ENCODE measurements at regions not wholly inside any gene's neighbourhood (a gene's known extent, or its start where the extent isn't known, plus 50 kb on each side); places are given as distances from the start of the nearest gene placed in this dataset.

- no peak for DNase-seq
Observed at GRCh38 chr4:107220976-107221375, 184.9 kb upstream of the DKK2 start.

GRCh38 chr4:107219681-107220080 lies 183.6 kb upstream of the DKK2 start:
- peak; percentile 59 for DNase-seq

- DNase-seq = no peak
Observed at GRCh38 chr4:107216379-107216778, 180.3 kb upstream of the DKK2 start.

GRCh38 chr4:107215222-107215621 lies 179.1 kb upstream of the DKK2 start:
- no peak for DNase-seq

- DNase-seq = peak; percentile 61
Observed at GRCh38 chr4:107213880-107214279, 177.8 kb upstream of the DKK2 start.

GRCh38 chr4:107213410-107213809 lies 177.3 kb upstream of the DKK2 start:
- peak; percentile 90 for DNase-seq

GRCh38 chr4:107212565-107212964 lies 176.5 kb upstream of the DKK2 start:
- DNase-seq = no peak

- peak; percentile 61 for DNase-seq
Observed at GRCh38 chr4:107210450-107211239, 174.5 kb upstream of the DKK2 start.

GRCh38 chr4:107203733-107204132 lies 167.6 kb upstream of the DKK2 start:
- DNase-seq = no peak

GRCh38 chr4:107202744-107203143 lies 166.6 kb upstream of the DKK2 start:
- DNase-seq = no peak

GRCh38 chr4:107197121-107197520 lies 161.0 kb upstream of the DKK2 start:
- DNase-seq = no peak

- no peak for DNase-seq
Observed at GRCh38 chr4:107196312-107196711, 160.2 kb upstream of the DKK2 start.

GRCh38 chr4:107194005-107194404 lies 157.9 kb upstream of the DKK2 start:
- no peak for DNase-seq

- DNase-seq = no peak
Observed at GRCh38 chr4:107192601-107193000, 156.5 kb upstream of the DKK2 start.

GRCh38 chr4:107187091-107187490 lies 151.0 kb upstream of the DKK2 start:
- no peak for DNase-seq

GRCh38 chr4:107183155-107183774 lies 147.2 kb upstream of the DKK2 start:
- DNase-seq = peak; percentile 60

- DNase-seq = no peak
Observed at GRCh38 chr4:107182347-107182746, 146.2 kb upstream of the DKK2 start.

- DNase-seq = no peak
Observed at GRCh38 chr4:107166873-107167450, 130.8 kb upstream of the DKK2 start.

- DNase-seq = no peak
Observed at GRCh38 chr4:107166181-107166580, 130.1 kb upstream of the DKK2 start.

GRCh38 chr4:107164962-107165475 lies 128.9 kb upstream of the DKK2 start:
- no peak for DNase-seq

- DNase-seq = no peak
Observed at GRCh38 chr4:107156443-107156842, 120.3 kb upstream of the DKK2 start.

- no peak for DNase-seq
Observed at GRCh38 chr4:107155366-107155765, 119.3 kb upstream of the DKK2 start.

- no peak for DNase-seq
Observed at GRCh38 chr4:107153956-107154355, 117.8 kb upstream of the DKK2 start.

- peak; percentile 15 for DNase-seq
Observed at GRCh38 chr4:107153228-107153627, 117.1 kb upstream of the DKK2 start.

Data from EL (cell line).